Heart left ventricle (tissue), 13 donors: ENCODE measurements at regions not wholly inside any gene's neighbourhood (a gene's known extent, or its start where the extent isn't known, plus 50 kb on each side); places are given as distances from the start of the nearest gene placed in this dataset.

Experiments used
- POLR2A ChIP-seq, 2 donors: fragments of 450-650 bp; IDR thresholded peaks; one replicate each; pipeline ENCODE4 v1.6.1; 2017; ENCODE audit warnings: antibody characterized with exemption in 2 of 2, mild to moderate bottlenecking in 2 of 2, moderate library complexity in 2 of 2
- TF ChIP-seq, protein P1 (sequence below), 12 donors: fragments of 200-600 bp; sonication (generic) in 4 of 12; IDR thresholded peaks; one replicate each; pipeline versions ENCODE4 v1.5.0 to v1.8.0; 2018 to 2022; ENCODE audit warnings: antibody characterized with exemption in 12 of 12, mild to moderate bottlenecking in 5 of 12
- donor health status: ischemic (EF 13 %, LVEDD 7.1; RV severe dilation, severe dysfunction).
- donor health status: DM: no; HTN: yes; CAD: no.
- donor health status: DM: no; HTN: no; CAD: no.
- donor health status: ischemic (EF 25% LVEDD 6.9; RV normal size, moderate dysfunction).
- donor health status: ischemic (EF 25% LVEDD 5.7; RV mildly dilated, moderate dysfunction).
- donor health status: ischemic (EF 35%, LVEDD 5.7; RV mildly dilated, moderate dysfunction).
- donor health status: nonischemic (EF 11% LVEDD 7.7; RV severe dilation, severe dysfunction).
- donor health status: DM: yes; HTN: yes; CAD: no.
- donor health status: PGD.
- donor health status: ischemic (EF 29% LVEDD 5.4; RV normal size, mild dysfunction).
- donor health status: nonischemic (EF 23%, LVEDD 6.1; RV moderate dilation, normal function).

DNA sequence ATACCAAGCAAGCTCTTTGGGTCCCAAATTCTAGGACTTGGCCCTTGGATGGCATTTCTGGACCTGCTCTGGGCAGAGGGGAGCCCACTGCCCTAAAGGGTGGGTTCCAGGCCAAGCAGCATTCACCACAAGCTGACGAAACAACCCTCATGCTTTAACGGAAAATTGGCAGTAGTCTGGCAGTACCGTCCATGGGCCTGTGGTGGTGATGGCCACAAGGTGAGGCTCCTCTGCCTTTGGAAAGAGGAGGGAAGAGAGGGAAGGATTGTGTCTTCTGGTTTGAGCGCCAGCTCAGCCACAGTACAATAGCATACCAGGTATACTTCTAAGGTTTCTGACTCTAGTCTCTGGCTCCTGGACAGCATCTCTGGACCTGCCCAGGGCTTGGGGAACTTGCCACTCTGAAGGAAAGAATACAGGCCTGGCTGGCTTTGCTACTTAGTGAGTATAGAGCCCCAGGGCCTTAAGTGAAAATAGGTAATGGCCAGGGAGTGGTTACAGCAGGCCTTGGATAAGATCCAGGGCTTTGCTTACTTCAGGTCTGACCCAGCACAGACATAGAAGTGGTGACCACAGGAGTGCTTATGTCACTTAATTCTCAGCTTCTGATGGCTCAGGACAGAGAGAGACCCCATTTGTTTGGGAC is 595.5 kb downstream of the LMO7 start:
- TF ChIP-seq, protein P1, sequence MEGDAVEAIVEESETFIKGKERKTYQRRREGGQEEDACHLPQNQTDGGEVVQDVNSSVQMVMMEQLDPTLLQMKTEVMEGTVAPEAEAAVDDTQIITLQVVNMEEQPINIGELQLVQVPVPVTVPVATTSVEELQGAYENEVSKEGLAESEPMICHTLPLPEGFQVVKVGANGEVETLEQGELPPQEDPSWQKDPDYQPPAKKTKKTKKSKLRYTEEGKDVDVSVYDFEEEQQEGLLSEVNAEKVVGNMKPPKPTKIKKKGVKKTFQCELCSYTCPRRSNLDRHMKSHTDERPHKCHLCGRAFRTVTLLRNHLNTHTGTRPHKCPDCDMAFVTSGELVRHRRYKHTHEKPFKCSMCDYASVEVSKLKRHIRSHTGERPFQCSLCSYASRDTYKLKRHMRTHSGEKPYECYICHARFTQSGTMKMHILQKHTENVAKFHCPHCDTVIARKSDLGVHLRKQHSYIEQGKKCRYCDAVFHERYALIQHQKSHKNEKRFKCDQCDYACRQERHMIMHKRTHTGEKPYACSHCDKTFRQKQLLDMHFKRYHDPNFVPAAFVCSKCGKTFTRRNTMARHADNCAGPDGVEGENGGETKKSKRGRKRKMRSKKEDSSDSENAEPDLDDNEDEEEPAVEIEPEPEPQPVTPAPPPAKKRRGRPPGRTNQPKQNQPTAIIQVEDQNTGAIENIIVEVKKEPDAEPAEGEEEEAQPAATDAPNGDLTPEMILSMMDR (IDR thresholded peaks at IDR 0.05), result no peak
- TF ChIP-seq POLR2A (IDR thresholded peaks at IDR 0.05), result no peak
